Ectodermal cell (in vitro differentiated cells): ENCODE measurements at regions not wholly inside any gene's neighbourhood (a gene's known extent, or its start where the extent isn't known, plus 50 kb on each side); places are given as distances from the start of the nearest gene placed in this dataset.
"Not testable (repeated sequence)": the region's sequence is repeated elsewhere in the genome, so short reads cannot be mapped to it uniquely, and the experiment has no call there.

Experiments used
- H3K27ac ChIP-seq: 2 replicates; pipeline ENCODE4 v1.7.0; 2013; ENCODE audit warnings: mild to moderate bottlenecking, low read depth, low read length; ENCODE audit not compliant: insufficient read depth, poor library complexity, severe bottlenecking
- H3K27me3 ChIP-seq: 2 replicates; pipeline ENCODE4 v1.7.0; 2013; ENCODE audit warnings: mild to moderate bottlenecking, low read length; ENCODE audit not compliant: insufficient read depth, control insufficient read depth, poor library complexity, severe bottlenecking
- H3K36me3 ChIP-seq: one replicate; pipeline ENCODE4 v1.7.0; 2013; ENCODE audit warnings: low read length; ENCODE audit not compliant: control insufficient read depth, insufficient read depth
- H3K4me1 ChIP-seq: one replicate; pipeline ENCODE4 v1.7.0; 2013; ENCODE audit warnings: low read length; ENCODE audit not compliant: control insufficient read depth, insufficient read depth
- H3K4me3 ChIP-seq: 2 replicates; pipeline ENCODE4 v1.7.0; 2013; ENCODE audit warnings: low read depth, low read length, control low read depth; ENCODE audit not compliant: insufficient read depth
- H3K9me3 ChIP-seq: 2 replicates; pipeline ENCODE4 v1.7.0; 2013; ENCODE audit warnings: mild to moderate bottlenecking, low read length, moderate library complexity; ENCODE audit not compliant: control insufficient read depth
- WGBS, 2 experiments: methylation state at CpG; one replicate each; pipeline ENCODE4 v1.1.7; 2013; ENCODE audit warnings: missing lambda C conversion rate in 2 of 2; 5-methylcytosine and 5-hydroxymethylcytosine counted together

GRCh38 chr5:67997148-67997547 lies 218.4 kb upstream of the PIK3R1 start:
- WGBS, 2 experiments: 91 to 100% methylated on average over 1 of the region's 1 CpG
- H3K4me3 ChIP-seq: no peak overlapping the region

GRCh38 chr5:67996596-67996995 lies 219.0 kb upstream of the PIK3R1 start:
- WGBS, 2 experiments: 93 to 96% methylated on average over 10 of the region's 10 CpGs
- H3K27me3 ChIP-seq: no peaks in the 10 kb centered on the region
- no peaks in the 10 kb centered on the region for H3K9me3 ChIP-seq
- H3K4me3 ChIP-seq: no peak overlapping the region
- H3K4me1 ChIP-seq: no peaks in the 10 kb centered on the region
- no peak overlapping the region for H3K27ac ChIP-seq
- H3K36me3 ChIP-seq: no peaks in the 10 kb centered on the region

More at GRCh38 chr5:67997148-67997547, 218.4 kb upstream of the PIK3R1 start:
- Histone ChIP-seq H3K9me3 (no peaks in the 10 kb centered on the region), H3K27ac (no peak overlapping the region), H3K4me1 (no peaks in the 10 kb centered on the region), H3K27me3 (no peaks in the 10 kb centered on the region), H3K36me3 (no peaks in the 10 kb centered on the region)

- Histone ChIP-seq H3K9me3 (no peaks in the 10 kb centered on the region), H3K27ac (no peak overlapping the region), H3K4me1 (no peaks in the 10 kb centered on the region), H3K4me3 (no peak overlapping the region), H3K27me3 (no peaks in the 10 kb centered on the region), H3K36me3 (no peaks in the 10 kb centered on the region)
- 86 to 90% methylated on average over 1 to 2 of the region's 3 CpGs for WGBS, 2 experiments
These were observed 222.6 kb upstream of the PIK3R1 start for GRCh38 chr5:67992923-67993322.

- Histone ChIP-seq H3K9me3 (no peaks in the 10 kb centered on the region), H3K27me3 (no peaks in the 10 kb centered on the region), H3K27ac (no peak overlapping the region), H3K36me3 (no peaks in the 10 kb centered on the region), H3K4me1 (no peaks in the 10 kb centered on the region), H3K4me3 (no peak overlapping the region)
- 82 to 86% methylated on average over 2 of the region's 2 CpGs for WGBS, 2 experiments
These were observed 226.1 kb upstream of the PIK3R1 start for GRCh38 chr5:67989456-67989855.

GRCh38 chr5:67986761-67987160 lies 228.8 kb upstream of the PIK3R1 start:
- no peaks in the 10 kb centered on the region for H3K9me3 ChIP-seq
- no peaks in the 10 kb centered on the region for H3K4me1 ChIP-seq
- no peaks in the 10 kb centered on the region for H3K36me3 ChIP-seq
- H3K27ac ChIP-seq: no peak overlapping the region
- WGBS, 2 experiments: 90 to 96% methylated on average over 2 of the region's 2 CpGs
- H3K4me3 ChIP-seq: no peak overlapping the region
- no peaks in the 10 kb centered on the region for H3K27me3 ChIP-seq

GRCh38 chr5:67985686-67986387 lies 229.7 kb upstream of the PIK3R1 start:
- Histone ChIP-seq H3K27me3 (no peaks in the 10 kb centered on the region), H3K27ac (no peak overlapping the region), H3K36me3 (no peaks in the 10 kb centered on the region), H3K9me3 (no peaks in the 10 kb centered on the region), H3K4me3 (no peak overlapping the region), H3K4me1 (no peaks in the 10 kb centered on the region)
- 77 to 86% methylated on average over 2 of the region's 3 CpGs for WGBS, 2 experiments

GRCh38 chr5:67984546-67984945 lies 231.0 kb upstream of the PIK3R1 start:
- H3K27me3 ChIP-seq: no peaks in the 10 kb centered on the region
- no peak overlapping the region for H3K4me3 ChIP-seq
- no peaks in the 10 kb centered on the region for H3K36me3 ChIP-seq
- no peak overlapping the region for H3K27ac ChIP-seq
- WGBS, 2 experiments: 88 to 92% methylated on average over 2 of the region's 2 CpGs
- no peaks in the 10 kb centered on the region for H3K9me3 ChIP-seq
- no peaks in the 10 kb centered on the region for H3K4me1 ChIP-seq

- H3K27me3 ChIP-seq: no peaks in the 10 kb centered on the region
- H3K4me1 ChIP-seq: no peaks in the 10 kb centered on the region
- WGBS, 2 experiments: 93 to 97% methylated on average over 7 of the region's 7 CpGs
- no peaks in the 10 kb centered on the region for H3K9me3 ChIP-seq
- H3K36me3 ChIP-seq: no peaks in the 10 kb centered on the region
- no peak overlapping the region for H3K4me3 ChIP-seq
- no peak overlapping the region for H3K27ac ChIP-seq
These were observed 232.1 kb upstream of the PIK3R1 start for GRCh38 chr5:67983251-67984110.

GRCh38 chr5:67982160-67982559 lies 233.4 kb upstream of the PIK3R1 start:
- not testable (repeated sequence) for H3K27ac ChIP-seq, H3K4me3 ChIP-seq, H3K27me3 ChIP-seq, H3K4me1 ChIP-seq, H3K9me3 ChIP-seq, H3K36me3 ChIP-seq
- WGBS, 2 experiments: 84 to 98% methylated on average over 4 of the region's 4 CpGs

GRCh38 chr5:67978171-67978570 lies 237.4 kb upstream of the PIK3R1 start:
- Histone ChIP-seq H3K36me3 (no peaks in the 10 kb centered on the region), H3K27me3 (no peaks in the 10 kb centered on the region)
- WGBS, 2 experiments: 81 to 84% methylated on average over 2 of the region's 2 CpGs

More at GRCh38 chr5:67978171-67978570, 237.4 kb upstream of the PIK3R1 start:
- Histone ChIP-seq H3K4me1 (no peaks in the 10 kb centered on the region), H3K9me3 (no peaks in the 10 kb centered on the region), H3K4me3 (no peak overlapping the region), H3K27ac (no peak overlapping the region)
